Left ventricle myocardium inferior (tissue), 1 donor: ENCODE measurements at regions not wholly inside any gene's neighbourhood (a gene's known extent, or its start where the extent isn't known, plus 50 kb on each side); places are given as distances from the start of the nearest gene placed in this dataset.

Experiments
- DNase-seq: peaks from one replicate; pipeline ENCODE4 v3.0.0-alpha.2; 2020
- H3K27ac ChIP-seq: fragments of 200-600 bp; replicated peaks from 2 replicates; pipeline ENCODE4 v1.8.0; 2021
- H3K27me3 ChIP-seq: fragments of 200-600 bp; 2 replicates; pipeline ENCODE4 v1.8.0; 2021; ENCODE audit warnings: low read depth
- H3K36me3 ChIP-seq: fragments of 200-600 bp; 2 replicates; pipeline ENCODE4 v1.8.0; 2021
- H3K4me1 ChIP-seq: fragments of 200-600 bp; 2 replicates; pipeline ENCODE4 v1.8.0; 2021
- H3K4me3 ChIP-seq: fragments of 200-600 bp; 2 replicates; pipeline ENCODE4 v1.8.0; 2021; ENCODE audit warnings: mild to moderate bottlenecking, moderate library complexity
- H3K9me3 ChIP-seq: fragments of 200-600 bp; replicated peaks from 2 replicates; pipeline ENCODE4 v1.8.0; 2021
- CTCF ChIP-seq: fragments of 200-600 bp; IDR thresholded peaks from 2 replicates; pipeline ENCODE4 v1.8.0; 2021; ENCODE audit warnings: antibody characterized with exemption, mild to moderate bottlenecking, borderline replicate concordance
- intact Hi-C: fragments of 100-400 bp; cut with micrococcal nuclease; formaldehyde crosslinking; loops from one replicate; pipeline ENCODE4 v1.11.0; 2022
- donor health status: DM: no; HTN: yes; CAD: no; lungs with severe emphysema.

- no peak overlapping the region for H3K4me3 ChIP-seq
- H3K36me3 ChIP-seq = no peaks in the 10 kb centered on the region
- intact Hi-C loops = no loop called here
- H3K4me1 ChIP-seq = peaks cover 23% of the 10 kb centered on the region
- DNase-seq = no peak
- peaks cover 86% of the 10 kb centered on the region for H3K27me3 ChIP-seq
- no peak overlapping the region for H3K27ac ChIP-seq
- no peak for TF ChIP-seq CTCF
- no peaks in the 10 kb centered on the region for H3K9me3 ChIP-seq
These were observed 138.2 kb downstream of the TPRA1 start for GRCh38 chr3:127452321-127452821.

- no peak for DNase-seq
- intact Hi-C loops = no loop called here
- peaks cover 76% of the 10 kb centered on the region for H3K27me3 ChIP-seq
These were observed 139.2 kb downstream of the TPRA1 start for GRCh38 chr3:127451321-127451720.

GRCh38 chr3:127450331-127450730, 140.2 kb downstream of the TPRA1 start:
- H3K27me3 ChIP-seq = peaks cover 75% of the 10 kb centered on the region
- DNase-seq = no peak
- H3K4me3 ChIP-seq = no peak overlapping the region
- intact Hi-C loops = no loop called here
- no peak for TF ChIP-seq CTCF
- H3K36me3 ChIP-seq = no peaks in the 10 kb centered on the region
- peaks cover 4% of the 10 kb centered on the region for H3K4me1 ChIP-seq
- H3K27ac ChIP-seq = no peak overlapping the region
- no peaks in the 10 kb centered on the region for H3K9me3 ChIP-seq

More at GRCh38 chr3:127451321-127451720, 139.2 kb downstream of the TPRA1 start:
- Histone ChIP-seq H3K36me3 (no peaks in the 10 kb centered on the region), H3K4me3 (no peak overlapping the region), H3K9me3 (no peaks in the 10 kb centered on the region), H3K27ac (no peak overlapping the region), H3K4me1 (peaks cover 14% of the 10 kb centered on the region)
- TF ChIP-seq CTCF = no peak

GRCh38 chr3:127449486-127450212, 140.9 kb downstream of the TPRA1 start:
- Histone ChIP-seq H3K27me3 (peaks cover 75% of the 10 kb centered on the region), H3K36me3 (no peaks in the 10 kb centered on the region), H3K9me3 (no peaks in the 10 kb centered on the region), H3K27ac (no peak overlapping the region), H3K4me3 (no peak overlapping the region), H3K4me1 (no peaks in the 10 kb centered on the region)
- DNase-seq = no peak
- intact Hi-C loops = no loop called here
- TF ChIP-seq CTCF = no peak

GRCh38 chr3:127448671-127449070, 141.9 kb downstream of the TPRA1 start:
- H3K4me1 ChIP-seq = no peaks in the 10 kb centered on the region
- no peaks in the 10 kb centered on the region for H3K9me3 ChIP-seq
- H3K27ac ChIP-seq = no peak overlapping the region
- TF ChIP-seq CTCF = no peak
- H3K4me3 ChIP-seq = no peak overlapping the region
- no peaks in the 10 kb centered on the region for H3K36me3 ChIP-seq
- H3K27me3 ChIP-seq = peaks cover 75% of the 10 kb centered on the region
- intact Hi-C loops = no loop called here
- DNase-seq = peak; percentile 7
